SHP77 (cell line): ENCODE measurements at regions not wholly inside any gene's neighbourhood (a gene's known extent, or its start where the extent isn't known, plus 50 kb on each side); places are given as distances from the start of the nearest gene placed in this dataset.
"Not testable (repeated sequence)": the region's sequence is repeated elsewhere in the genome, so short reads cannot be mapped to it uniquely, and the experiment has no call there.

ENCODE experiments used
- DNase-seq, 2 experiments: peaks; one replicate each; lab custom pipeline; 2025; lab: John Stamatoyannopoulos, UW

GRCh38 chr18:27378431-27379095 is 193.5 kb upstream of the CHST9 start:
- no peak for DNase-seq

GRCh38 chr18:27377251-27377650 is 192.1 kb upstream of the CHST9 start:
- no peak for DNase-seq

GRCh38 chr18:27372386-27372785 is 187.3 kb upstream of the CHST9 start:
- no peak for DNase-seq

GRCh38 chr18:27366665-27367064 is 181.6 kb upstream of the CHST9 start:
- no peak for DNase-seq

GRCh38 chr18:27366151-27366550 is 181.0 kb upstream of the CHST9 start:
- DNase-seq = no peak

GRCh38 chr18:27363872-27364271 is 178.8 kb upstream of the CHST9 start:
- no peak for DNase-seq

GRCh38 chr18:27361477-27361876 is 176.4 kb upstream of the CHST9 start:
- no peak for DNase-seq

- DNase-seq = no peak
Observed at GRCh38 chr18:27355308-27355707, 170.2 kb upstream of the CHST9 start.

- DNase-seq = no peak
Observed at GRCh38 chr18:27353273-27353672, 168.2 kb upstream of the CHST9 start.

- no peak for DNase-seq
Observed at GRCh38 chr18:27349284-27349882, 164.3 kb upstream of the CHST9 start.

GRCh38 chr18:27331606-27332005 is 146.5 kb upstream of the CHST9 start:
- DNase-seq = no peak

- DNase-seq = no peak
Observed at GRCh38 chr18:27314996-27315395, 129.9 kb upstream of the CHST9 start.

GRCh38 chr18:27313678-27314077 is 128.6 kb upstream of the CHST9 start:
- no peak for DNase-seq

- DNase-seq = no peak
Observed at GRCh38 chr18:27312853-27313252, 127.7 kb upstream of the CHST9 start.

- DNase-seq = no peak
Observed at GRCh38 chr18:27312153-27312552, 127.0 kb upstream of the CHST9 start.

GRCh38 chr18:27311114-27311513 is 126.0 kb upstream of the CHST9 start:
- DNase-seq = no peak

GRCh38 chr18:27301615-27302378 is 116.7 kb upstream of the CHST9 start:
- DNase-seq = no peak

GRCh38 chr18:27298214-27298804 is 113.2 kb upstream of the CHST9 start:
- no peak for DNase-seq

- not testable (repeated sequence) for DNase-seq
Observed at GRCh38 chr18:27285973-27286562, 101.0 kb upstream of the CHST9 start.

GRCh38 chr18:27278131-27278530 is 93.0 kb upstream of the CHST9 start:
- no peak for DNase-seq

GRCh38 chr18:27277554-27277953 is 92.4 kb upstream of the CHST9 start:
- DNase-seq = no peak

GRCh38 chr18:27276886-27277285 is 91.8 kb upstream of the CHST9 start:
- no peak for DNase-seq
